ENCODE measurements at regions not wholly inside any gene's neighbourhood (a gene's known extent, or its start where the extent isn't known, plus 50 kb on each side); places are given as distances from the start of the nearest gene placed in this dataset.

DNA sequence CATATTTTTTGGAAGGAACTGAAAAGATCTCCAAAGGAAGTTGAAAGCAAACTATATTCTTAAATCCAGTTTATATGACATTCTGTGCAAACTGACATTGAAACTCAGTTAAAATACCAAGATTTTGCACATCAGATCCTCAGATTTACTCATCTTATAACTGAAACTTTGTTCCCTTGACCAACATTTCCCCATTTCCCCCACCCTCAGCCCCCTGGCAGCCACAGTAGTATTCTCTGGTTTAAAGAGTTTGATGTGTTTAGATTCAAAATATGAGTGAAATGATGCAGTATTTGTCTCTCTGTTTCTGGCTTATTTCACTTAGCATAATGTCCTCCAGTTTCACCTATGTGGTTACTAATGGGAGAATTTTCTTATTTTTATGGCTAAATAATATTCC, 99.2 kb upstream of the ITGA4 start:
- no peak for DNase-seq

DNA sequence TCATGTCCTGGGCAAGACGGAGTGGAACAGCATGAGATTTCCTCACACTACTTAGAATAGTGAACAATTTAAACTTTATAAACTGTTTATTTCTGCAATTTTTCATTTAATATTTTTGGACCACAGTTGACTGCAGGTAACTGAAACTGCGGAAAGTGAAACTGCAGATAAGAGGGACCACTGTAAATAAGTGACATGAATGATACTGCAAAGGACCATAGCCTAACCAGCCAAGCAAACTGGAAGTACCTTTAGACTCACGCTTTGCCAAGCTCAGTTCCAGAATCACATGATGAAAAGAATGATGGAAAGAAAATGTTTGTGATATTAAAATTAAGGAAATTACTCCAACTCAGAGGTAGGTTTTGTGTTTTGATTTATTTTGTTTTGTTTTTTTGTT, 94.6 kb upstream of the ITGA4 start:
- DNase-seq, result no peak

DNA sequence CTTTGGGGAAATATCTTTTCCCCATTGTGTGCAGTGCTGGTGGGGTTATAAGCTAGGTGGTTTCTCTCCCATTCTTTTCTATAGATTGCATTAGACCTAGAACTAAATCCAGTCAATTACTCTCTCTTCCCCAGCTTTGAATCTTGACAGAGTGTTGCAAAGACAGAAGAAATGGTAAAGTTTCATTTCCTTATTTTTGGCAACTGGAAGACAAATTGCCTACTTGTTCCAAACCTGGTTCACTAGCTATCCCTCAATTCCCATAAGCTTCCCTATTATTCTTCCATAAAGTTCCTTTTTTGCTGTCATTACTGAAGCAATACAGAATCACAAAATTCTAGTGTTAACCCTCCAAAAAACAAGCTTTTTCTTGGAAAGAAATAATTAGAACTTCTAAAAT, 94.0 kb upstream of the ITGA4 start:
- no peak for DNase-seq

DNA sequence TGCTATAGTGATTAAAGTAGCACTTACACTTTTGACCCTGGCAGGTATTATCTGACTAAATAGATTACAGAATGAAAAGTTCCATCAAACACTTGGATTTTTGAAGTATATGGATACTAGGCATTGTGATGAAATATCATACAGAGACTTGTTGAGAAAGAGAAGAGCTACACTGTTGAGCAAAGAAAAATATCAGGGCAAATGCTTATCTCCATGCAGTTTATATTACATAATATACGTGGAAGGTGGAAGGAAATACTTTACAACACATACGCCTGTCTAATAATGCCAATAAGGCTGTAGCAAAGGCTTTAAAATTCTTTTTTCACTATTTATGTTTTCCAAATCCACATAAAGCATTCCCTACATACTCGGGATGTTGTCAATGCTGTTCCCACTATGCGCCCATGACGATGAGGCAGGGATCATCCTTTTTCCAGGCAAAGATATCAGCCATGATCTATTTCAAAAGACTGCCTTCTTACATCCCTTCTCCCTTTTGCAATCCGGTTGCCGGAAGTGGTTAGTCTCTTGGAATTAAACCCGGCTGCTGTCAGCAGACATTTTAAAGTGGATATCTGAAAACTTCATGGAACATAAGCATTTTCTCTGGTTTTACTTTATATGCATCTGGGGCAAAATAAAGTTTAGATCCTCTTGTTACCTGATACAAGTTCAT, 92.6 kb upstream of the ITGA4 start:
- no peak for DNase-seq

DNA sequence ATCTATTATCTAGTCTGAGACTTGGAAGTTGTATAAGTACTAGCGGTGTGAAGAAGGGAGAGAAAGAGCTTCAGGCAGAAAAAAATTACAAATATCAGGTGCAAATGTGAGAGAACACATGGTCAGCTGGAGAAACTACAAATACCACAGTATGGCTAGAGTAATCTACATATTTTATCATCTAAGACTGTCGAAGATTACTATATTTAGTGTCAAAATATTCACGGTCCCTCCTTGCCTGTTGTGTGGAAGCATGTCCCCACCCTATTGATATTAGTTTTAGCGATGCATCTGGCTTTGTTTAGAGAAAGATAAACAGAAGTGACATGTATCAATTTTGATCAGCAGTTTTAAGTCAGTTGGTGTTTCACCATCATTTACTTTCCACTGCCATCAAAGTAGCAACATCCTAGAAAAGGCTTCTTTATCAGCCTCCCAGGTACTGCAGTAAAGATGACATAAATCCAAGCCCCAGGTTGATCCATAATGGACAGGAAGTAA, 90.5 kb upstream of the ITGA4 start:
- DNase-seq, result no peak

DNA sequence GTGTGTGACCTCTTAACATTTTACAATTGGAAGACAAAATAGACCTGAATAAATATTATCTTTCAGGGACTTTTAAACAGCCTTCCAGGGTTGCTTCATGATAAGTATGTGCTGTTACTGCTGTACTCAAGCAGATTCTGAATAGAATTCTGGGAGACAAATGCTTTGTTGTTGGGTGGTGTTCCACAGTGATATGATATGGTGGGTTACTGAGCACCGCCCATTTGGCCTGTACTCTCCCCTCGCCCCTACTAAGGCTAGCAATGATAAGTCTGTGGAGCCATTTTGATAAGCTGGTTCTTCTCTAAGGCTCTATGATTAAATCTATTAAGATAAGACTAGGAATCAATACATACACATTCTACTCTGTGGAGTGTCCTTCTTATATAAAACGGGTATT, 89.8 kb upstream of the ITGA4 start:
- DNase-seq, result no peak

DNA sequence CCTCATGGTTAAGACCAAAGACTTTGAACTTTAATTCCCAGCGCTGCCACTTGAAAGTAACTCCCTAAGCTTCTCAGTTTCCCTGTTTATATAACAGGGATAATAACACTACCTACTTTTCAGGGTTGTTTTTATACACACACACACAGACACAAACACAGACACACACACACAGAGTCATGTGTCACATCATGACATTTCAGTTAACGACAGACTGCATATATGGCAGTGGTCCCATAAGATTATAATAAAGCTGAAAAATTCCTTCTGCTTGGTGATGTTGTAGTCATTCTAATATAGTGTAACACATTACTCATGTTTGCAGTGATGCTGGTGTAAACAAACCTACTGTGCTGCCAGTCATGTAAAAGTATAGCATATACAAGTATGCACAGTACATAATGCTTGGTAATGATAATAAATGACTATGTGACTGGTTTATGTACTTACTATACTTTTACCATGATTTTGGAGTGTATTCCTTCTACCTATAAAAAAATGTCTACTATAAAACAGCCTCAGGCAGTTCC, 89.2 kb upstream of the ITGA4 start:
- DNase-seq, result no peak

DNA sequence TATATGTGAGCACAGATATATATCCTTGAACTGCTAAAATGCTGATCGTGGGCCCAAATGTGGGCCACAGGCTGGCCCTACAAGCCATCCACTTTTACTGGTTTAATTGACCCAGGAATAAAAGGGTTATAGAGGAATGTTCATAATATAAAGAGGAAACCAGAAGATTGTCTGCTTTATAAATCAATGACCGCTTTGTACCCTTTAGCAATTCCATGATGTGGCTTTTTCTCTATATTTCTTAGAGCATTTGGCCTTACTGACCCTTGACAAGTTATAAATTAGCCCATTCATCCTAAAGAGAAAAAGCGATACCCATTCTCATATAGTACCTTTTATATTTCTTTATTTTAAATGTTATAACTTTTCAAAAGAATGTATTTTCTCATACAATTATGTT, 87.1 kb upstream of the ITGA4 start:
- DNase-seq, result no peak

DNA sequence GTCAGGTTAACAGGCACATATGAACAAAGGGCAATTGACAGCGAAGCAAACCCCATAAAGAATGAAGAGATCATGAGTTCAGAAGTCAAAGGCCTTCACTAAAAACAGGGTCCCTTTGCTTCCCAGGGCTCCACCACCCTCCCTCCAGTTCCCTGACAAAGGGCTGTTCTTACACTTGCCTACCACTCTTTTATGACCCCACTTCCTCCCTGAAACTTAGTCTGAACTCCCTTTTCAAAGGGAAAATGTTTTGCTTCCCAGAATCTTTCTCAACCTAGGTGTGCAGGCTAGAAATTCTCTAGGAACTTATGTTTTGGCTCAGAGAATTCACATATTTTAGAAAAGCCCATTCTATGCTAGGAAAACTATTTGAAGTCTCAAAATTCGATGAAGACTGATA, 86.0 kb upstream of the ITGA4 start:
- no peak for DNase-seq

DNA sequence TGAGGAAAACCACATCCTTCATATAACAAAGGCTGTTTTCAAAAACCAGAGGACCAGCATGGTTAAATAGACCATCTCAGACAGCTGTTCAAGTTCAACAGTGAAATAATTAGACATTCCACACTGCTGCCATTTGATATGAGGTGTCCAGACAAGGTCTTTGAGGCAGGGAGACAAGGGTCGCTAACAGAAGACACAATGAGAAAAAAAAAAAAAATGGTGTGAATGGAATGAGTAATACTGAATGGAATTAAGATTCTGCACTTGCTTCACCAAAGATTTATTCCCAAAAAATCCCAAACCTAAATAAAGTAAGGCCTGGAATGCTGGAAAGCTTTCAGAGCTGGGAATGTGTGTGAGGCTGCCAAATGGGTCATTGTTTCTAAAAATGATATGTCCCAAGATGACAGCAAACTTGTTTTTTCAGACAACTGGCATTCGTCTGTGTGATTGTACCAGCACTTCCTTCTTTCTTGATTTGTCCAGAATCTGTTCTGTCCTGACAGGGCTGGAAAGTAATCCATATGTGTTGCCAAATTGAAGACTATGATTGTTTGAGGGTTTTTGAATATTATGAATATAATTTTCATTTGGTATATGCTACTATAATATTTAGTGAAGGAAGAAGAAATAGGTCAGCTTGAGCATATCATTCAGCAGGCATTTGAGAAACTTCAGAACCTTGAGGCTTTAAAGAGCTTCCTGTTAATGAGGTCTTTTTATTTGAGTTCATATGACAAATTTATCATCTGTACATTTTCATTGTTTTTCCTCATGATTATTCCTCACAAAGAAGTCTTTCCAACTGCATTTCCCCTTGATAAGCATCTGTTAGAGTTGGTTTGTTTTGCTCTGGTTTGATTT, 85.2 kb upstream of the ITGA4 start:
- peak; percentile 38 for DNase-seq

DNA sequence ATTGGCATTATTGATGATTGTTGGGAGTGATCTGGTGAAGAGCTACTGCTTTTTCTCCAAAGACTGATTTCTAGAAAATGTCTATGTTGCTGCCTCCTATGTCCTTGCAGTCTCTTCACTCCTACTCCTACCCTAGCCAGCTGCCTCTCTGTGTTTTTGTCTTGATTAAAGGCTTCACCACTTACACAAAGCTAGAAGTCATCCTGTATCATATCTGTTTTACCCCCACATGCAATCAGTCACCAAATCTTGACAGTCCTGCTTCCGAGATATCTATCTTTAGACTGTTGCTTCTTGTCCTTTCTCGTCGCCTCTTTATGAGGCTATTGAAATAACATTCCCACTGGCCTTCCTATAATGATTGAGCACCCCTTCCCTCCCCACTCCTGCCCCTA, 84.5 kb upstream of the ITGA4 start:
- no peak for DNase-seq

DNA sequence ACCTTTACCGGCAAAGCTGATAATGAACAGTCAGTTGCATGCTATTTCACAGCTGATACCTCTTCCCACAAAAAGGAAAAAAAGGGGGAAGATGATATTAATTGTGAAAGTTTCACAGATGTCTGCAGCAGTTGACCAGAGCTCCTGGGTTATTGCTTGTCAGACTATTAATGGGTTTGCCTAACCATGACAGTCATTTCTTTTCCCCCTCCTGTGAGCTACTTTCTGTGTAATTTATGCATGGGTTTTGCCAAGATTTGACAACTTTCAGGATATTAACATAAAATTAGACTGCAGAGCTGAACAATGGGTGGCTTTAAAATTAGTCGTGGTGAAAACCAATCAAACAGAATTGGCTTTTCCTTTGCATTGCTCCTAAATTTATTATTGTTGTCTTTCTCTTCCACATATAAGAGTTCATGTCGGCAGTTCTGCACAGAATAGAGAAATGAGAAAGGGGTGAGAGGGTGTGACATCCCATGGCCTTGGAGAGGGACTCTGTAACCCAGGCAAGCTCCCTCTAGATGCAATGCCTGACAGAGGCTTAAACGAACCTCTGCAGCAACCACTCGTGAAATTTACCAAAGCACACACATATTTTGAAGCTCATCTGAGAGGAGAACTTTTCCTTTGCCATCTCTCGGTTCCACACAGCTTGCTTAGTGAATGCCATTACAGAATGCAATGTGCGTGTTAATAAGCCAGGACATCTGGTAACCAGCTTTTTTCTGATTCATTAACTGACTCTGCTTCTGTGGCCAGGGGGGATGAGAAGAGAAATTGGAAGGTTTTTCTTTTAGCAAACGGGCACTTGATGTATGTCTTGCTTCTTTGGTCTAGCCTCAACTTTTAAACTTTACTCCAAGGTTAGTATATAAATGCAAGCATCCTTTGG, 82.2 kb upstream of the ITGA4 start:
- DNase-seq, result no peak

DNA sequence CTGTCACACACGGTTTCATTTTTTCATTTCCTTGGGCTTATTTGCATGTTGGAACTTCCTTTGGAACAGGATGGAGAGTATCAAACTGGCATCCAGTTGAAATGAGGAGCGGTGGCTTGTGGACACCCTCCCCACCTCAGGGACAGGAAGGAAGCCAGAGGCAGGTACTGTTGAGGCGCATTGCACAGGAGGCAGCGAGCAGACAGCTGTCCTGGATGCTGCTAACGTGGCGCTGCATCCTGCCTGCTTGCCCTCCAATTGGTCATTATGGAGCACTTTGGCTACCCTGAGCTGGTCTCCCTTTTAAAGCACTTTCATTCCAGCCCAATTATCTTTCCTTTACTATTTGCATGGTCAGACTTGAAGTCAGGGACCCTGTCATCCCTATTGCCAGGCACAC, 80.7 kb upstream of the ITGA4 start:
- DNase-seq, result no peak

DNA sequence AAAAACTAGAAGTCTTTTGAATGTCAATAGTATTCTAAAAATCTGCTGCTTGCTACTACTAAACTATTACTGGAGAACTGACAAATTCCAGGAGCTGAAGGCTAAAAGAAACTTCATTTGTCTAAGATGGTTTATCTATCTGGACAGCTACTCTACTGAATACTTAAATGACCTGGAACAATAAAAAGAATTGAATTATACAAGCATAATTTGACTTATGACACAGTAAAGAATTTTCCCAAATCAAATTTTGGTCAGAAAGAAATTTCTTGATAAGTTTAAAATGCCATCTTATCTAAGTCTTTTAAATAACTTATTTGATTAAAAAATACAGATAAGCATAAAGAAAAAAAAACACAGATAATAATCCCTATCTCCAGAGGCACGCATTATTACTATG, 80.2 kb upstream of the ITGA4 start:
- no peak for DNase-seq

DNA sequence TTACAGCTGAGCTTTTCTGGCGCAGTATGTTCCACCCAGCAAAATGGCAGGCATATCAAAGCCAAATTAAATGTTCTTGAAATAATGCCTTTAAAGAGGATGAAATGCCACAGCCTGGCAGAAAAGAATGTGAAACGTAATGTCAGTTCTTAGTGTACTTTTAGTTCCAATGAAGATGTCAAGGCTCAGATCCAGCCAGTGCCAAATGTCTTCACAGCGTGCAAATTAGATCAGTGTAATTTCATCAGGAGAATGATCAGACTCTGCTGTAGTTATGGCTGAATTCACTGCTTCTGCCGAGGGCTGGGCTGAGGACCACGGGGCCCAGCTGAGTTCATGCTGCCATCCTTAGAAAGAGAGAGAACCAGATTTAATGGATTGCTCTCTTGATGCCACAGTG, 78.7 kb upstream of the ITGA4 start:
- DNase-seq, result no peak

DNA sequence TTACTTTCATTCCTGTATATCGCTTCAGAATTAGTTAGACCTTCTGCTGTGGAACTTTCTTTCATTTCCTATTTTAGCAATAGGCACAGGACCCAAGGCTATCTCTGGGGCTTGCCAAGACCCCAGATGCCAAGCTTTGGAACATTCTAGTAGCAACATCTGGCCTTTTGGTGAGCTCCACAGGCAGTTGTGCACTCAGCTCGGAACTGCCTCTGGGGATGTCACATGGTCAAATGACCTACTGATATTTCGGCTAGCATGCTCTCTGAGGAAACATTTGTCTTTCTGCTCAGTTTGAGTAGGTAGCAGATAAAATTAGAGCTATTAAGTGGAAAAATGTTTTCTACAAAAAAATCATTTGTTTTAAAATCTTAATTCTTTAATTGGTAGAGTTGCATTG, 76.6 kb upstream of the ITGA4 start:
- DNase-seq, result no peak

DNA sequence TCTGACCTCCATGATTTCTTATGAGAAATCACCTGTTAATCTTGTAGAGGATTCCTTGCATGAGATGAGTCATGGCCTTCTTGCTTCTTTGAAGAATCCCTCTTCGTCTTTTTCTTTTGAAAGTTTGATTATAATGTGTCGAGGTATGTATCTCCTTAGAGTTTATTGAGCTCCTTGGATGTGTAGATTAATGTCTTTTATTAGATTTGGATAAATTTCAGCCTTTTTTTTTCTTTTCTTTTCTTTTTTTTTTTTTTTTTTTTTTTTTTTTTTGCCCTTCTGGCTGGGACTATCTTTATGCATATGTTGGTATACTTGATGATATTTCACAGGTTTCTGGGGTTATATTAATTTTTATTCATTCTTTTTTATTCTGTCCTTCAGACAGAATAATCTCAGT, 72.3 kb upstream of the ITGA4 start:
- no peak for DNase-seq

DNA sequence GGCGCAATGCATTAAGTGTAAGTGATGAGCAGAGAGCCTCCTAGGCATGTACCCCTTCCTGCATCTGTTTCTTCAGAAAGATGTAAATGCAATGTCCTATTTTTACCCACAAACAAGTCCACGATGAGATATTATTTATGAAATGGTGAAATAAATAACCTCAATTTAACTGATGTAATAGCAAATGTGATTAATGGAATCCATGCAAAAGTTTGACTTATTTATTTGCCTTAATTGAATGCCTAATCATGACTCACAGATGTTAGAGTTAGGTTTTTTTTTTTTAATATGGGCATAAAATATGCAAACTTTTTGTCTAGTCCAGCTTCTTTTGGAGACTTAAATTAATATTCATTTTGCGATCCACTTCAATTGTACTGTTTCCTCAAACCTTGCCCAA, 67.7 kb upstream of the ITGA4 start:
- no peak for DNase-seq

DNA sequence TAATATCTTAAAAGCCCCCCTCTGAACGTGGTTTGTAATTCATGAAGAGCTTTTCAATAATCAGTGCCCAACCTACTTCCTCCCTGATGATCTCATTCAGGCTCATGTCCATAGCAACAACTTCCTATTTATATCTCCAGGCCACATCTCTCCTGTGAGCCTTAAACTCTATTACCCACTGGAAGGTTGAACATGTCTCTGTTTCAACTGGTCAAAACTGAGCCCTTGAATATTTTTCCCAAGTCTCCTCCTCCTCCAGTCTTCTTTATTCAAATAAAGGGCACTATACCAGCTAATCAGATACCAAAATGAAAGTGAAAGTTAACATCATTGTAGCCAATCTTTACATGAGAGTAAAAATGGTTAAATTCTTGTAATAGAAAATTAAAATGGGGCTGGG, 63.7 kb upstream of the ITGA4 start:
- DNase-seq, result peak; percentile 57

DNA sequence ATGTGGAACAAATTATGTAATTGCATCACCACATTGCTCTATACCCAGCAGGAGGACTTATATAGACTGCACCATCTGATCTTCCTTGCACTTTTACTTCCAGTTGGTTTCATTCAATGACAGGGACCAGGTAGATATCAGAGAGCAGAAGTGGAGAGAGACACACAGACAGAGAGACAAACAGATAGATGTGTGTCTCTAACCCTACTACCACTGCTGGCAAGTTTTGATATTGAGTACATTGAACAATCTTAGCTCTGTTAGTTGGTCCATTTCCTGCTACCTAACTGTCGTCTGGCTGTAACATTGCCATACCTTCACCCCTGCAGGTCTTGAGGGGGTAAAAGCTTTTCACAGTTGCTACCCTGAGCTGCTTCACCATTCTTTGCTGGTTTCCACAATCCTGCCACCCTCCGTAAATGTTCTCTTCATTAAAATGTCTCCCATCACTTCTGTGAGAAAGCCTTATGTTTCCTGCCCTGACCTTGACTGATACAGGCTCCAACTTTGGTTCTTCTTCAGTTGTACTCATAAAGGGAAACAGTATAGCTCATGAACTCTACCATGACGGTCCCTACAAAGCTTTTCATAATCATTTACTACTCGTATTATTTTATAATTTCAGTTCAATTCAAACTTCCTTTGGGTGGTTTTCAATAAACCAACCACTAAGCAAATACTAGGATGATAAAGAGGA, 62.3 kb upstream of the ITGA4 start:
- DNase-seq, result no peak

DNA sequence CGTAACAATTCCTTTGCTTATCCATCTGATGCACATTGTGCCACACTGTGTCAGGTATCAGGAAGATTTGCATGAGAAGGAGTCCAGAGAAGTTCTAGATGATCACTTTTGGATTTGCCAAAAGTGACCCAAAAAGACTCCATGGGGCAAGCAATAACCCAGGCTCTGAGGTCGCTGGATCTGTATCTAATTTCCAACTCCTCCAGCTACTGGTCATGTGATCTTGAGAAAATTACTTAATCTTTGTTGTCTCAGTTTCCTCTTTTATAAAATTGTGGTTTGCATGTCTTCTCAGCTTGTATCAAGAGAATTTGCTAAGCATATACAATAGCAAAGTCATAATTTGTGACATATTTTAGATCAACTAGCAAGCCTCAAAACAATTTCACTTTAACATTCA, 61.3 kb upstream of the ITGA4 start:
- DNase-seq, result no peak

DNA sequence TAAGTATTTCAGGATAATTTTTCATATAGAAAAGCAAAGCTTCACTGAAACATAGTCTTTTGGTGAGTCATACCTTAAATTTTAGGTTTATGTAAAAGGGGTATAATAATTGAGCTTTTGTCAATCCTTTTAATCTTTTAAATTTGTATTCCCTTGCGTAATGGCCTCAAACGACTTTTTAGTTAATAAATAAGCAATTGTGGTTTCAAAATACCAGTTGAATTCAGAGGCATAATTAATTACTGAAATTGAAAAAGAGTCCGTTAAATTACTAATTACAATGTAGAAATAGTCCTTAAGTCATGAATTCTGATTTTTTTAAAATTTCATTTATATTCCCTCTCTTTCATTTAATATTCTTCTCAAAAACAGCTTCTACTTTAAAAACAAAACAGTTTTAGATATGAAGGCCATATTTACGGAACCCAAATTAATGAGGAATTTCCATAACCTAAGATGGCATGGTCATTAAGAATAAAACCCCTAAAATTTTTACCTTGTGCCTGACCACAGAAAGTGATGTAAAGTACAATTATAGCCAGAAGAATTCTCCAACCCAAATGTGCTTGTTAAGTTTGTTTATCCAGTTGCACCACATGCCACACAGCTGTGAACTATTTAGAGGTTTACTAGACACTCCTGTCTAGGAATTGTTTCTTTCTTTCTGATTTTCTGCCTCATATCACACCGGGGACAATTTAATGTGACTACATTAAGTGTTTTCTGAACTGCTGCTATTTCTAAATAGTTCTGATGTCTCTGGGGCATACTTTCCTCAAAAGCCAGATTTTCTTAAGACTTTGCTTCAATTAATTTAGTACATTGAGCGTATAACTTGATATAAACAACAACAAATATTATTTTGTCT, 60.7 kb upstream of the ITGA4 start:
- no peak for DNase-seq
